HG02884 (cell line): ENCODE measurements at regions not wholly inside any gene's neighbourhood (a gene's known extent, or its start where the extent isn't known, plus 50 kb on each side); places are given as distances from the start of the nearest gene placed in this dataset.

ENCODE experiments used
- ATAC-seq: cut with Tn5 transposase; IDR thresholded peaks from one replicate; pipeline ENCODE4 v1.9.1; 2021; ENCODE audit warnings: mild to moderate bottlenecking, moderate library complexity; ENCODE audit not compliant: unreplicated experiment

DNA sequence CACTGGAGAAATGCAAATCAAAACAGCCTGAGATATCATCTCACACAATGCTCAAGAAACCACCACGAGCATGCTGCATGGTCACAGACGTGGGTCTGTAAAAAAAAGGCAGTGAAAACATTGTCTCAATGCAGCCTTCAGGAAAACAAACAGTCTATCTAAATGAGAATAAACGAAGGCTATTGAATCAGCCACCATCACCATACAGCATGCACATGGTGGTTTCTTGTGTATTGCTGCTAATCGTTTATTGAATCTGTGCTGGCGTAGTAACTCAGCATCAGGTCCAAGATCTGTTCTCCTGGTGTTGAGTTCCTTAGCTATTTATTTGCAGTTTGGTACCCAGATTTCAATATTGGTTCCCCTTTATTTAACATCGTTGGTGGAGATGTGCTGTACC is 1115.0 kb downstream of the CDH18 start:
- no peak for ATAC-seq

DNA sequence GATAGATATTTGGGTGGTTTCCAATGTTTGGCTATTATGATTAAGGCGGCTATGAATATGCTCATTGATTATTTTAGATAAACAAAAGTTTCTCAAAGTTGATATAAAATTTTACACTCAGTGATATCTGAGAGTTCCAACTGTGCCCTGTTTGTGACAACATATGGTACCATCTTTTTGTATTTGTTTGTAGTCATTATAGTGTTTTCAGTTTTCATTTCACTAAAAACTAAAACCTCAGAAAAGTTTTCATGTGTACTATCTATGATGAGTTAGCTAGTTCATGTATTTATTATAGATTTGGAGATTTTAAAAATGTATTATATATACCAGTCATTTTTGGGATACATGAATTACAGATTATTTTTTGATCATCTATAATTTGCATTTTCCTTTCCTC is 1111.4 kb downstream of the CDH18 start:
- ATAC-seq, result no peak

DNA sequence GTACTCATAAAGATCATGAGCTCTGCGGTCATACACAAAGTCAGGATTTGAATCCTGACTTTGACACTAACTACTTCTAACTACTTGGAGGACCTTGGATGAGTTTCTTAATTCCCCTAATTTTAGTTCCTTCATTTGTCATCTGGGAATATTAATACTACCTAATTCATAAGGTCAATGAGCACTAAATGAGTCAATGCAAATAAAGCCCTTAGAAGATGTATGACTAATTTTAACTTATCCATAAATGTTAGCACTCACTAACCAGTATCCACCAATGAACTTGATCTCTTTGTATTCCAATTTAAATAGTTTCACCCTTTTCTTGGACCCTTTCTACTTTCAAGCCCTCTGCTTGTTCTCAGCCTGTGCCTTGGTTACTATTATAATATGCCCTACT is 1106.4 kb downstream of the CDH18 start:
- ATAC-seq, result no peak

DNA sequence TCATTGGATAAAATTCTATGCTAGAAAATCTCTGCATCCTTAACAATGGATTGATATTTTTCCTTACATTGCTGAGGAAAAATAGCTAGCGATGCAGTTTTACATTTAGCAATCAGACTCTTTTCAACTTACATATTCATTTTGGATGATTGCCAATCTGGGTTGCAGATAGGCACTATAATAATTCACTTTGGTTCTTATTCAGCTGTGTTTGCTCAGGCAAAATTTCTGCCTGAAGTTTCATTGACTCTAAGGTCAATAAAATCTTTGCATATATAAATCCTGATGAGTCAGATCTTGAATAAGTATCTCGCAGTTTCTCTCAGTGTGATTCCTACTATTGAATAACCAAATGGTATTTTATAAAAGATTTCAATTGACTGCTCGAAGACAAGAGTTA is 1105.8 kb downstream of the CDH18 start:
- ATAC-seq, result no peak

DNA sequence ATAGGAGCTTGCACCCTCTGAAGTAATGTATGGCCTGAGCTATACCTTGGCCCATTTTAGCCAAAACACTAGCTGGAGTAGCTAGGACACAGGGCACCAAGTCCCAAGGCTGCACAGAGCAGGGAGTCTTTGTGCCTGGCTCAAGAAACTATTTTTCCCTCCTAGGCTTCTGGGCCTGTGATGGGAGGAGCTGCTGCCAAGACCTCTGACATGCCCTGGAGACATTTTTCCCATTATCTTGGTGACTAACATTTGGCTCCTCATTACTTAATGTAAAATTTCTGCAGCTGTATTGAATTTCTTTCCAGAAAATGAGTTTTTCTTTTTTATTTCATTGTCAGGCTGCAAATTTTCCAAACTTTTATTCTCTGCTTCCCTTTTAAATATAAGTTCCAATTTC is 1099.2 kb downstream of the CDH18 start:
- ATAC-seq, result no peak

DNA sequence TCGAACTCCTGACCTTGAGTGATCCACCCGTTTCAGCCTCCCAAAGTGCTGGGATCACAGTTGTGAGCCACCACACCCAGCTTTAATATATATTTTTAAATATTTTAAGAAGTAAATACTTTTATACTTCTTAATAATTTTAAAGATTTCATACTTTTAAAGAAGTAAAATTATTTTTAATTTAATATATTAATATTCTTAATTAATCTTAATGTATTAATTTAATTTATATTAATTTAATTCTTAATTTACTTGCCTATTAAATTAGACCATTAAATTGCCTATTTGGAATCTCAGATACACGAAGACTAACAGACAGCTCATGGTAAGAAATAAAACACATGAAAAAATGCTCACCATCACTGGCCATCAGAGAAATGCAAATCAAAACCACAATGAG is 1087.4 kb downstream of the CDH18 start:
- no peak for ATAC-seq

DNA sequence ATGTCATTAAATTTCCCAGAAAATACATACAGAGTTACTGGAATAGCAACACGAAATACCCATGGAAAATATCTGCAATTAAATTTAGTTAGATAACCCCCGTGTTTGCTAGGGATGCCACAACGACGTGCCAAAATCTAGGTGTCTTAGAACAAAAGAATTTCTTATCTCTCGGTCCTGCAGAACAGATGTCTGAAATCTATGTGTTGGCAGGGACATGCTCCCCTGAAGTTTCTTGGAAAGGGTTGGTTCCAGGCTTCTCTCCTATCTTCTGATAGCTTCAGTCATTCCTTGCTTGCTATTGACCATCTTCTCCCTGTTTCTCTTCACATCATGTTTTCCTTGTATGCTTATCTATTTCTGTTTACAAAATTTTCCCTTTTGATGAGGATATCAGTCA is 1067.0 kb downstream of the CDH18 start:
- ATAC-seq, result no peak

DNA sequence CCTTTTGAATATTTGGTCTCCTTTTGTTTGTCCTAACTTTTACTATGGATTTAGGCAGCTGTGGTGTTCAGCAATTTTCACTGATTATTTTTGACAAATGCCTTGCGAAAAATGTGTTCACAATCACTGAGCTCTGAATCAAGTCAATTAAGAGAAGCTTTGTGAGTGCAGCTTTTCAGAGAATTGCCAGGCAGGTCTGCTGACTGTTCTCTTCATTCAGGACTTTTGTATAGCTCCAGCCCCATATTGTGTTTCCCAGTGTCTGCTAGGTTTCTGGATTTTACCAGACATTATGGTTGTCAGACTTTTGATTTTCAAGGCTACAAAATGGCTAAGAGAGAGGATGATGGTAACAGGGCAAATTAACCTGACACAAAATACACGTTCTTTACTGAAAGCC is 1055.9 kb downstream of the CDH18 start:
- ATAC-seq, result no peak

DNA sequence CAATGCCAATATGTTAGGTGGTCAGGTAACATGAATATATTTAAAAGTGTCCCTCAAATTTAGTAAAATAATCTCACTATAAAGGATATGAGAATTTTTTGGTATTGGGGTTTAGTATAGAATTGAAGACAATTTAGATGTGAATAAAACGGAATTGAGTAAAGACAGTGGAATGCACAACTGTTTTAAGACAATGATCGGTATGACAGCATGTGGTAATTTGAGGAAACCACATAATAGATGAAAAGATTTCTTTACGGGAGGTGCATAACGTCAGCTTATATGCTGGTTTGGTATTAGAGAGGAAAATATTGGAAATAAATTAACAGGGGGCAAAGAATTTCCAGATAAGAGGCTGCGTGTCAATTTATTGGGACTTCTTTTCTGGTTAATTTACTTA is 1043.2 kb downstream of the CDH18 start:
- ATAC-seq, result no peak

DNA sequence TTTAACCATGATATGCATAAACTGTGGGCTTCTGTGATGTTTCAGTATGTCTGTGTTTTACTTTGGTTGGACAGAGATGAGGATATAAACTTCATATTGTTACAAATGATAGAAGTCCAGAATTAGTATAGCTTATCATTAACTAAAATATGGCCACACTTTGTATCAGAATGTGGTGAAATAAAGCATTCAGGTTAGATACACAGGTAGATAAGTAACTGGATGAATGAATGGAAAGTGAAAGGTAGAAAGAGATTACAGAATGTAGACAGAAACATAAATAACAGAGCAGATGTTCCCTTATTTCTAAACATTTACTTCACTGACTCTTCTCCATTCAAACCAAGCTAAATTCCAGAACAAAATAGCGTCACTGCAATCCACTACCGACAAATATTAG is 1033.8 kb downstream of the CDH18 start:
- ATAC-seq, result no peak

DNA sequence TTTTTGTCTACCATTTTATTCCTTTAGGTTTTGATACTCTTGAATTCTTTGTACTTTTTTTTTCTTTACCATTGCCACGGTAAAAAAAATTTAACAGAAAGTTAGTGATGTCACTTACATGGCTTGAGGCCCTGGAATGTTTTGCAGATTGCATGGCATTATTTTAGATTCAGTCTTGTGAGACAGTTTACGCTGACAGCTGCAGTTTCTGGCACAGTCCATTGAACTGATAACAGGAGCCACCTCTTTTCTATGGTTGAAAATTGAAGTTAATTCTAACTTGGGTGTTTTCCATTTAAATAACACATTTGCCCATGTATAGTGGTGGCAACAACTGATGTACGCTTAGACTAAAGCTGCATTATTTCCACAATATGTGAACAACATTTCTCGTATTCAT is 1028.5 kb downstream of the CDH18 start:
- no peak for ATAC-seq

DNA sequence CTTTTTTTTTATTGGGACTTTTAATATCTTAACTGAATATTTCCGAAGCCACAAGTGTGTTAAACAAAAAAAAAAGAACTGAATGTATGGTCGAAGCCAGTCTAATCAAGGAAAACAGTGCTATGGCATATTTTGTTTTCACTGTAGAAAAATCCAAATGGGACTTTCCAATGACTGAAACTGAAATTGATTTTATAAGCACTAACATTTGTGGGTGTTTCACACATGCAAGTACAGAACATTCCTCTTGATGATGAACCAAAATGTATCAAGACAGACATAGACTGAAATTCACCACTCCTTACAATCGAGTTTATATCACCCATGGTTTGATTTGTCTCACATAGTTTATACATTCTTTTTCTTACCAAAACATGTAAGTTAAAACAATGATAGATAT is 1026.8 kb downstream of the CDH18 start:
- no peak for ATAC-seq

DNA sequence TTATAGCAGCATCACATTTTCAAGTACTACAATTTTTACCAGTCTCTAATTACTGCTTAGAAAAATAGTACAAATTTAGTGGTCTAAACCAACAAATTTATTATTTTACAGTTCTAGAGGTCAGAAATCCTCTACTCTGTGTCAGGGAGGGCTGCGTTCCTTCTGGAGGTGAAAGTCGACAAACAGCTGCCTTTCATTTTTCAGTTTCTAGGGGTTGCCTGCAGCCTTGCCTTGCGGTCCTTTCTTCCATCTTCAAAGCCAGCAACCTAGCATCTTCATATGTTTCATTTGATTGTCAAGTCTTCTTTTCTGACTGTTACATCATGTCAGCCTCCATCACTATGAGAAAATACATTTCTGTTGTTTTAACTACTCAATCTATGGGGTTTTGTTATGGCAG is 1022.1 kb downstream of the CDH18 start:
- no peak for ATAC-seq

DNA sequence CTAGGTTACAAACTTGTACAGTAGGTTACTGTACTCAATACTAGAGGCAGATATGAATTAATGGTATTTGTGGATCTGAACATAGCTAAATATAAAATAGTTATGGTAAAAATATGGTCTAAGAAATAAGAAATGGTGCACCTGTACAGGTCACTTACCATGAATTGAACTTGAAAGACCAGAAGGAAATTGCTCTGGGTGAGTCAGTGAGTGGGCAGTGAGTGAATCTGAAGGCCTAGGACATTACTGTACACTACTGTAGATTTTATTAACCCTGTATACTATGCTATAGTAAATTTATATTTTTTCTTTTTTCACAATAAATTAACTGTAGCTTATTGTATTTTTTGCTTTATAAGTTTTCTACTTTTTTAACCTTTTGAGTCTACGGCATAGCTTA is 1020.4 kb downstream of the CDH18 start:
- ATAC-seq, result no peak

DNA sequence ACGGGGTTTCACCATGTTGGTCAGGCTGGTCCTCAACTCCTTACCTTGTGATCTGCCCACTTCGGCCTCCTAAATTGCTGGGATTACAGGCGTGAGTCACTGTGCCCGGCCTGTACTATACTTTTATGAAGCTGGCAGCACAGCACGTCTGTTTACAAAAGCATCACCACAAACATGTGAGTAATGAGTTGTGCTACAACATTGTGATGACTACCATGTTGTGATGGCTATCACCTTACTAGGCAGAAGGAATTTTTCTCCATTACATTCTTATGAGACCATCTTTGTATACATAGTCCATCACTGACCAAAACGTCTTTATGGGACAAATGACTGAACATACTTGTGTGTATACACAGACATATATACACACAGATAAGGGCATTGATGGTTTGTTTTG is 1019.0 kb downstream of the CDH18 start:
- ATAC-seq, result no peak

DNA sequence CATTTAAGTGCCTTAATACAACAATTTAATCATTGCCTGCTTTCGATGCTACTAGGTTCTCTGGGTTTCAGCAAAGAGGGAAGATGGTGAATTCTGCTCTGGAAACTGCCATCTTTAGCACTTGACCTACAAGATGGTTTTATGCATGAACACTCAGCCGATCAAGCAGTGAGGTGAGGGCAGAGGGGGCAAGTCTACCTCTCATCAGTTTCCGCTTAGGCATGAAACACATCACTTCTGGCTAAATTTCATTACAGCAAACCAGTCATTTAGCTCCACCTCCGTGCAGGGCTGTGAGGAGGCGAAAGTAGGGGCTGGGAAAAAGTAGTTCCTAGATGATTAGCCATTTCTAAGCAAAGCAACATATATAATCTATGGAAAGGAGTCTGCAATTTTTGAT is 1018.0 kb downstream of the CDH18 start:
- ATAC-seq, result no peak

DNA sequence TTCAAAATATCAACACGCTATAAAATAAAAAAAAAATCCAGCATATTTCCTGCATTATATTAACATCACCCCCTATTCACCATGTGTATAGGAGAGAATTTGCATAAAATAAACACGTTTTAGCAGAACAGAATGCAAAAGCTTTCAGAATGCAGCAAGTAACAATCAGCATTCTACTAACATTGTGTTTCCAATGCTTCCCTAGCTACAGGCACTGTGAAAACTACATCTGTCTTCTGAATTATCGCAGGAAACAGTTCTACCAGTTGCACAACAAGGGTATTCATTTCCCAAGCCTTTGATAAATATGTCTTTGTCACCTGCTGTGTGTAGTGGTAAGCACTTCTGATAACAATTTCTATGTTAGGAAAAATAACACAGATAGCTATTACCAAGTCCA is 1015.8 kb downstream of the CDH18 start:
- ATAC-seq, result no peak

DNA sequence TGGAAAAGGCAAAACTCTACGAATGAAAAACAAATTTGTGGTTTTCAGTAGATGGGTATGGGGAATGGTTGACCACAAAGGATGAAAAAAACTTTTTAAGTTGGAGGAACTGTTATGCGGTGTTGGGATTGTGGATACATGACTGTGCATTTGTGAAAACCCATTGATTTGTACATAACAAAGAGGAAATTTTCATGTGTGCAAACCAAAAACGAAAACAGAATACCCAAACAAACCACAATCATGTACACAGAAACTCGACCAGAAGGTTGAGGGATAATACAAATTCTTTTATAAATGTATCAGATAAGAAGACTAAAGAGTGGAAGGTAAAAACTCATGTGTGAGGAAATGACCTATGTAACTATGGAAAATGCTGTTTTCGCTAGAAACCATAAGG is 1012.4 kb downstream of the CDH18 start:
- ATAC-seq, result no peak

DNA sequence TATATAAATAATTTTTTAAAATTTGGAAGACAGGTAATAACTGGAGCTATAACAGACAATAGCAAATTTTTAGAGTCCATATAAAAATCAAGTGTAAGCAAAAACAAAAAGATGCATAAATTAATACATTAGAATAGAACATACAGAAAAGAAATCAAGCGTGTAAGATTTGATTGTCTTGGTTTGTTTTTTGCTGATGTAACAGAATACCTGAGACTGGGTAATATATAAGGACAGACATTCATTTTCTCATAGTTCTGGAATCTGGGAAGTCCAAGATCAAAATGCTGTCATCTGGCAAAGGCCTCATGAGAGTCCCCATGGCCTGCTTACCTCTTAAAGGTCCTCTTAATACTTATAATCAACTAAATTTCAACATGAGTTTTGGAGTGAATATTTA is 1010.1 kb downstream of the CDH18 start:
- ATAC-seq, result no peak

DNA sequence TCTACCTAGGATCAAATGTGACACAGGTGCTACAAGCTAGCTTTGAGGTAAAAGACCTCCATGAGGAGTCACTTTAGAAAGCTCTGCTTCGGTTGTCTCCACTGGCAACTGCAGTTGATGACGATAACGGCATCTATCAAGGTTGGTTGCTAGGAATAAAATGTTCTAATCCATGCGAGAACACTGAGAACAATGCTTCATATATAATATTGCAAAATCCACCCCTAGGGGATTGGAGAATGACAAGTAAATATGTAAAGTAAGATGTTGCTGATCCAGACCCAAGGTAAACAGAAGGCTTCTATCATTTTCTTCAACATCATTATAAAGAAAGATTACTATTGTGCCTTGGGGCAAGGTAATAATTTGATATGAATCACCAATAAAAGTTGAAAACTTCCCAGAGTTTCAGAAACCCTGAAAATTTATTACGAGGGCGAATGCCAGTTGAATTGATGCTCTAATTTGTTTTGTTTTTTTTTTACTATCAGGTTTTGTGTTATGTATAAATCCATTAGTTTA is 1003.4 kb downstream of the CDH18 start:
- no peak for ATAC-seq

DNA sequence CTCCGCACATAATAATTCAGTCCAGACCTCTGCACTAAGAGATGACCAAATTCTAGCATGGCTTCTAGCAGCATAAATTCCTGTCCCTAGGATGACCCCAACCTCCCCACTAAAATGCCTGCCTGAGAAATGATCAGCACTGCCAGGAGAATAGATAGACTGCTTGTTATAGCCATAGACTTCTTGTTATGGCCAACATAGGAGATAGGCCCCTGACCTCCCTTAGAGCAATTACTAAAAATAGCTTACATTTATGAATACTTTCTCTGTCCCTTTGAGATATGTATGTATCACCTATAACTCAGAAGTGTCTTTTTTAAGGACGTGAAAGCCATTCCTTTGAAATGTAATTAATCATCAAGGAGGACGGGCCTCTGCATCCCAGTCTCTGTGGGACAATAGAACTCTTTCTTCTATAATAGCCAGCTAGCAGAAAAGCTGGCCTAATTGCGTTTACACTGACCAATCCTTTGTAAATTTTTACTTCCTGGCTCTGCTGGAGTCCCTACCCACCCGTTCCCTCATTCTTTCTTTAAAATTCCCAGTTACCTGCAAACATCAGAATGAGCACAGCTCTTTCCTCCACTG is 1002.7 kb downstream of the CDH18 start:
- no peak for ATAC-seq

DNA sequence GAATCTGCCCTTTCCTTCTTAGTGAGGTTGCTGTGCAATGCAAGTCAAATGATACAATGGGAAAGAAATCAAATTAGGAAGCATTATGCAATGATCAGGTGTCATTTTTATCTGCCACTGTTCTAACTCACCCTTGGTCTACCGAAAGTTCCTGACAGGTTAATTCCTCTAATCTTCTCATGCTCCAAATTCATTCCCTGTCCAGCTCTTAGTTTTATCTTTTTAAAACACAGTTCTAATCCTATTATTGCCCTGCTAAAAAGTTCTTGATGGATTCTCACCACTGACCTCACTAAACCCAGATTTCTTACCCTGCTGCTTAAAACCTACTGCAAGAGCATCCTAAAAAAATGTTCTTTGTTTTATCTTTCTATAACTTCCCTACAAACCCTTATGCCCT is 1000.9 kb downstream of the CDH18 start:
- no peak for ATAC-seq

DNA sequence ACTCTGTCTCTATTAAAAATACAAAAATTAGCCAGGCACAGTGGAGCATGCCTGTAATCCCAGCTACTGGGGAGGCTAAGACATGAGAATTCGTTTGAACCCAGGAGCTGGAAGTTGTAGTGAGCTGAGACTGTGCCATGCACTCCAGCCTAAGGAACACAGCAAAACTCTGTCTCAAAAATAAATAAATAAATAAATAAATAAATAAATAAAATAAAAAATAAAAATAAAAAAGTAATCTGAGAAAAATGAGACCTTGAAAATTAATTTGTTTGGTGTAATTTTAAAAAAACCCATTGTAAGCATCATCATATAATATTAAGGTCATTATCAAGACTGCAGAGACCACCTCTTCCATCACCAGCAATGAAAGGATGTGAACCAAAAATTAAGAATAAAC is 997.1 kb downstream of the CDH18 start:
- ATAC-seq, result no peak

DNA sequence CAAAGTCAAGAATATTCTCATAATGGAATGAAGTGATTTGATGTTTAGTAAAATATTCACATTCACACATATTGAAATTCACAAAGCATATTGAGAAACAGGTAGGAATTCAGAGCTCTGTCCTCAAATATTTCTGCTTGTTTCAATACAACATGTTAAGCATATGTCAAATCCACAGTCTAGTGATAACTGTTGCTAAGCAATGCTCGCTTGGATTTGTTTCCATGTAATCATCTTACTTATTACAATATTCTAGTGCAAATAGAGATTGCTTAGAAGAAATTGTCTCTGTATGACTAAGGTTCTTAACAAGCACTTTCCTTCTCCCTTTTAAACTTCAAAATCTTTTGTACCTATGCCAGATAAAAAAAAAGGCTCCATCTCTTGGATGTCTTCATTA is 995.7 kb downstream of the CDH18 start:
- no peak for ATAC-seq
